ENCODE measurements at regions not wholly inside any gene's neighbourhood (a gene's known extent, or its start where the extent isn't known, plus 50 kb on each side); places are given as distances from the start of the nearest gene placed in this dataset.

GRCh38 chr2:31654241-31654640 lies 73.5 kb upstream of the SRD5A2 start:
- TF ChIP-seq POLR2A (IDR thresholded peaks at IDR 0.05): no peak
- no peak for TF ChIP-seq CTCF (IDR thresholded peaks at IDR 0.05)
- TF ChIP-seq POLR2AphosphoS5 (IDR thresholded peaks at IDR 0.05; ENCODE audit: insufficient read depth in 1 of 2, low read depth in 1 of 2): no peak

All from vagina (tissue), 2 donors.